ENCODE measurements at regions not wholly inside any gene's neighbourhood (a gene's known extent, or its start where the extent isn't known, plus 50 kb on each side); places are given as distances from the start of the nearest gene placed in this dataset.
"Not testable (repeated sequence)": the region's sequence is repeated elsewhere in the genome, so short reads cannot be mapped to it uniquely, and the experiment has no call there.

DNA sequence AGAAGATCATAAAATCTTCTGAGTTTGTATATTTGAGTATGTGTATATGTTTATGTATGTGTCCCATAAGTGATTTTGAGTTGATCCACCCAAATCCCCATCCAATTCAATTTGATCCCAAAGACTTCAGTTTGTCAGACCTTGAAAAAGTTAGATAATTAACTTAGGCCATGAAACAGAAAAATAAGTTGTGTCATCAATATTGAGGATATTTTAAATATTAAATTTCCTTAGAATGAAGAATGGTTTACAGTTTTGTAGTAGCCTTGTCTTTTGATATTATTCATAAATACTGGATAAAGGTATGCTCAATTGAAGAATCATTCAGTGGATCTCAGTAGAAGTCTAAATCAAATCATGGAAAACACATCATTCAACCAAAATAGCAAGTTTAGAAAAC lies 864.4 kb upstream of the INTU start:
- POLR2A ChIA-PET: interaction anchor here (0.5 kb wide), 1 partner anchor 17 kb away, joined by 3 read pairs; no protein-coding TSS in a partner anchor
- DNase-seq (ENCODE audit: low read depth, low spot score) (no peak), FAIRE-seq (no peak), ATAC-seq (no peak)
- H3K27me3 ChIP-seq (replicated peaks in 1 of 2; ENCODE audit: control insufficient read depth in 2 of 2, insufficient read depth in 2 of 2, low read length in 1 of 2): no peaks in the 10 kb centered on the region
- H3K9me3 ChIP-seq (replicated peaks; ENCODE audit: control insufficient read depth, insufficient read depth, low read length): no peaks in the 10 kb centered on the region
- SMC1A ChIA-PET (ENCODE audit: uncharacterized antibody, unreplicated experiment): interaction anchor here (1.1 kb wide), 2 partner anchors 12 to 17 kb away, joined by 3 to 4 read pairs; no protein-coding TSS in a partner anchor
- H3K9ac ChIP-seq (ENCODE audit: control insufficient read depth, insufficient read depth, low read length): no peak overlapping the region
- H3K79me2 ChIP-seq (ENCODE audit: control insufficient read depth, insufficient read depth, low read length): no peaks in the 10 kb centered on the region
- CTCF ChIA-PET: no interaction called here
- intact Hi-C loops (cut with micrococcal nuclease; ENCODE audit: unreplicated experiment) (no loop called here), in situ Hi-C loops (cut with MboI) (no loop called here)
- no peak overlapping the region for H3K4me2 ChIP-seq (ENCODE audit: control insufficient read depth, insufficient read depth)
- no peaks in the 10 kb centered on the region for H4K20me1 ChIP-seq (ENCODE audit: control insufficient read depth, insufficient read depth)
- BruUV-seq (replicated peaks): no TSS peak
- no peak for TF ChIP-seq ZBED1 (IDR thresholded peaks at IDR 0.05; ENCODE audit: borderline replicate concordance)
- TF ChIP-seq, protein P1, sequence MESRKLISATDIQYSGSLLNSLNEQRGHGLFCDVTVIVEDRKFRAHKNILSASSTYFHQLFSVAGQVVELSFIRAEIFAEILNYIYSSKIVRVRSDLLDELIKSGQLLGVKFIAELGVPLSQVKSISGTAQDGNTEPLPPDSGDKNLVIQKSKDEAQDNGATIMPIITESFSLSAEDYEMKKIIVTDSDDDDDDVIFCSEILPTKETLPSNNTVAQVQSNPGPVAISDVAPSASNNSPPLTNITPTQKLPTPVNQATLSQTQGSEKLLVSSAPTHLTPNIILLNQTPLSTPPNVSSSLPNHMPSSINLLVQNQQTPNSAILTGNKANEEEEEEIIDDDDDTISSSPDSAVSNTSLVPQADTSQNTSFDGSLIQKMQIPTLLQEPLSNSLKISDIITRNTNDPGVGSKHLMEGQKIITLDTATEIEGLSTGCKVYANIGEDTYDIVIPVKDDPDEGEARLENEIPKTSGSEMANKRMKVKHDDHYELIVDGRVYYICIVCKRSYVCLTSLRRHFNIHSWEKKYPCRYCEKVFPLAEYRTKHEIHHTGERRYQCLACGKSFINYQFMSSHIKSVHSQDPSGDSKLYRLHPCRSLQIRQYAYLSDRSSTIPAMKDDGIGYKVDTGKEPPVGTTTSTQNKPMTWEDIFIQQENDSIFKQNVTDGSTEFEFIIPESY (IDR thresholded peaks at IDR 0.05): no peak
- TF ChIP-seq, protein P2, sequence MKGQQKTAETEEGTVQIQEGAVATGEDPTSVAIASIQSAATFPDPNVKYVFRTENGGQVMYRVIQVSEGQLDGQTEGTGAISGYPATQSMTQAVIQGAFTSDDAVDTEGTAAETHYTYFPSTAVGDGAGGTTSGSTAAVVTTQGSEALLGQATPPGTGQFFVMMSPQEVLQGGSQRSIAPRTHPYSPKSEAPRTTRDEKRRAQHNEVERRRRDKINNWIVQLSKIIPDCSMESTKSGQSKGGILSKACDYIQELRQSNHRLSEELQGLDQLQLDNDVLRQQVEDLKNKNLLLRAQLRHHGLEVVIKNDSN (IDR thresholded peaks at IDR 0.05; ENCODE audit: borderline replicate concordance, extremely low read length, insufficient read depth, low read depth, low read length): no peak
- H2AFZ ChIP-seq (ENCODE audit: control insufficient read depth, low read depth, low read length): no peak overlapping the region
- no peak overlapping the region for H3K27ac ChIP-seq (ENCODE audit: control insufficient read depth, insufficient read depth)
- H3K4me3 ChIP-seq: no peak overlapping the region
- RAD21 ChIA-PET (ENCODE audit: unreplicated experiment): no interaction called here
- H3K36me3 ChIP-seq (ENCODE audit: control insufficient read depth in 2 of 2, insufficient read depth in 2 of 2, low read length in 1 of 2): no peaks in the 10 kb centered on the region
- no peaks in the 10 kb centered on the region for H3K4me1 ChIP-seq (ENCODE audit: control insufficient read depth, insufficient read depth, low read length)

DNA sequence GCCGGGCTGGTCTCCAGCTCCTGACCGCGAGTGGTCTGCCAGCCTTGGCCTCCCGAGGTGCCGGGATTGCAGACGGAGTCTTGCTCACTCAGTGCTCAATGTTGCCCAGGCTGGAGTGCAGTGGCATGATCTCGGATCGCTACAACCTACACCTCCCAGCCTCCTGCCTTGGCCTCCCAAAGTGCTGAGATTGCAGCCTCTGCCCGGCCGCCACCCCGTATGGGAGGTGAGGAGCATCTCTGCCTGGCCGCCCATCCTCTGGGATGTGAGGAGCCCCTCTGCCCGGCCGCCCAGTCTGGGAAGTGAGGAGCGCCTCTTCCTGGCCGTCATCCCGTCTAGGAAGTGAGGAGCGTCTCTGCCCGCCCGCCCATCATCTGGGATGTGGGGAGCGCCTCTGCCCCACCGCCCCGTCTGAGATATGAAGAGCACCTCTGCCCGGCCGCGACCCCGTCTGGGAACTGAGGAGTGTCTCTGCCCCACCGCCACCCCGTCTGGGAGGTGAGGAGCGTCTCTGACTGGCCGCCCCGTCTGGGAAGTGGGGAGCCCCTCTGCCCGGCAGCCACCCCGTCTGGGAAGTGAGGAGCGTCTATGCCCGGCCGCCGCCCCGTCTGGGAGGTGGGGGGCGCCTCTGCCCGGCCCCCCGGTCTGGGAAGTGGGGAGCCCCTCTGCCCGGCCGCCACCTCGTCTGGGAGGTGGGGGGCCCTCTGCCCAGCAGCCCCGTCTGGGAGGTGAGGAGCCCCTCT lies 861.8 kb upstream of the INTU start:
- SMC1A ChIA-PET (ENCODE audit: uncharacterized antibody, unreplicated experiment); ATAC-seq; H3K27ac ChIP-seq (ENCODE audit: control insufficient read depth, insufficient read depth); H3K9ac ChIP-seq (ENCODE audit: control insufficient read depth, insufficient read depth, low read length); BruUV-seq (replicated peaks); DNase-seq (ENCODE audit: low read depth, low spot score); H3K79me2 ChIP-seq (ENCODE audit: control insufficient read depth, insufficient read depth, low read length); intact Hi-C loops (cut with micrococcal nuclease; ENCODE audit: unreplicated experiment); H3K4me3 ChIP-seq; H3K9me3 ChIP-seq (replicated peaks; ENCODE audit: control insufficient read depth, insufficient read depth, low read length); POLR2A ChIA-PET; H3K27me3 ChIP-seq (replicated peaks in 1 of 2; ENCODE audit: control insufficient read depth in 2 of 2, insufficient read depth in 2 of 2, low read length in 1 of 2); H3K4me1 ChIP-seq (ENCODE audit: control insufficient read depth, insufficient read depth, low read length); RAD21 ChIA-PET (ENCODE audit: unreplicated experiment); H3K36me3 ChIP-seq (ENCODE audit: control insufficient read depth in 2 of 2, insufficient read depth in 2 of 2, low read length in 1 of 2); H3K4me2 ChIP-seq (ENCODE audit: control insufficient read depth, insufficient read depth); CTCF ChIA-PET; FAIRE-seq; H2AFZ ChIP-seq (ENCODE audit: control insufficient read depth, low read depth, low read length); H4K20me1 ChIP-seq (ENCODE audit: control insufficient read depth, insufficient read depth); in situ Hi-C loops (cut with MboI): not testable (repeated sequence)
- WGBS (ENCODE audit: insufficient coverage, insufficient replicate concordance, low lambda C conversion rate, missing lambda C conversion rate): 72% methylated on average over 31 of the region's 46 CpGs

DNA sequence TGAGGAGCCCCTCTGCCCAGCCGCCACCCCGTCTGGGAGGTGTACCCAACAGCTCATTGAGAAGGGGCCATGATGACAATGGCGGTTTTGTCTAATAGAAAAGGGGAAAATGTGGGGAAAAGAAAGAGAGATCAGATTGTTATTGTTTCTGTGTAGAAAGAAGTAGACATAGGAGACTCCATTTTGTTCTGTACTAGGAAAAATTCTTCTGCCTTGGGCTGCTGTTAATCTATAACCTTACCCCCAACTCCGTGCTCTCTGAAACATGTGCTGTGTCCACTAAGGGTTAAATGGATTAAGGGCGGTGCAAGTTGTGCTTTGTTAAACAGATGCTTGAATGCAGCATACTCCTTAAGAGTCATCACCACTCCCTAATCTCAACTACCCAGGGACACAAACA lies 861.1 kb upstream of the INTU start:
- H3K9me3 ChIP-seq (replicated peaks; ENCODE audit: control insufficient read depth, insufficient read depth, low read length); POLR2A ChIA-PET; H3K4me2 ChIP-seq (ENCODE audit: control insufficient read depth, insufficient read depth); DNase-seq (ENCODE audit: low read depth, low spot score); intact Hi-C loops (cut with micrococcal nuclease; ENCODE audit: unreplicated experiment); CTCF ChIA-PET; H3K79me2 ChIP-seq (ENCODE audit: control insufficient read depth, insufficient read depth, low read length); H3K4me1 ChIP-seq (ENCODE audit: control insufficient read depth, insufficient read depth, low read length); H2AFZ ChIP-seq (ENCODE audit: control insufficient read depth, low read depth, low read length); in situ Hi-C loops (cut with MboI); ATAC-seq; BruUV-seq (replicated peaks); H3K27me3 ChIP-seq (replicated peaks in 1 of 2; ENCODE audit: control insufficient read depth in 2 of 2, insufficient read depth in 2 of 2, low read length in 1 of 2); RAD21 ChIA-PET (ENCODE audit: unreplicated experiment); H3K27ac ChIP-seq (ENCODE audit: control insufficient read depth, insufficient read depth); H3K36me3 ChIP-seq (ENCODE audit: control insufficient read depth in 2 of 2, insufficient read depth in 2 of 2, low read length in 1 of 2); H3K4me3 ChIP-seq; FAIRE-seq; H4K20me1 ChIP-seq (ENCODE audit: control insufficient read depth, insufficient read depth); SMC1A ChIA-PET (ENCODE audit: uncharacterized antibody, unreplicated experiment); H3K9ac ChIP-seq (ENCODE audit: control insufficient read depth, insufficient read depth, low read length): not testable (repeated sequence)
- WGBS (ENCODE audit: insufficient coverage, insufficient replicate concordance, low lambda C conversion rate, missing lambda C conversion rate): 48% methylated on average over 5 of the region's 5 CpGs
